GM12878 (cell line): ENCODE measurements at regions not wholly inside any gene's neighbourhood (a gene's known extent, or its start where the extent isn't known, plus 50 kb on each side); places are given as distances from the start of the nearest gene placed in this dataset.

ENCODE experiments used
- CREM ChIP-seq: IDR thresholded peaks from 2 replicates; pipeline ENCODE4 v1.6.1; 2014; ENCODE audit warnings: antibody characterized with exemption, low read depth
- EZH2 ChIP-seq: IDR thresholded peaks from 2 replicates; pipeline ENCODE4 v1.6.1; 2012; ENCODE audit warnings: low read depth, mild to moderate bottlenecking, control low read depth, inconsistent platforms, low read length, borderline replicate concordance; ENCODE audit not compliant: control insufficient read depth
- JUND ChIP-seq: IDR thresholded peaks from 2 replicates; pipeline ENCODE4 v1.6.1; 2012; ENCODE audit warnings: low read depth, mild to moderate bottlenecking, low read length, improper control_type of control experiment, moderate library complexity
- SIX5 ChIP-seq: IDR thresholded peaks from 2 replicates; pipeline ENCODE4 v1.6.1; 2011; ENCODE audit warnings: mild to moderate bottlenecking, low read depth, low read length, moderate library complexity; ENCODE audit not compliant: severe bottlenecking
- SRF ChIP-seq, 2 experiments: IDR thresholded peaks; 2 replicates each; pipeline ENCODE4 v1.6.1; 2011; ENCODE audit warnings: low read depth in 2 of 2, low read length in 2 of 2, mild to moderate bottlenecking in 1 of 2, moderate library complexity in 1 of 2
- ZZZ3 ChIP-seq: IDR thresholded peaks from 2 replicates; pipeline ENCODE4 v1.6.1; 2011; ENCODE audit warnings: low read depth; ENCODE audit not compliant: control insufficient read depth, insufficient read length
- TF ChIP-seq, protein P1 (sequence below), 3 experiments: IDR thresholded peaks in 2 of 3; conservative IDR thresholded peaks in 1 of 3; 2 replicates each; pipeline ENCODE4 v1.5.1; 2011; ENCODE audit warnings: low read depth in 3 of 3, low read length in 3 of 3, mild to moderate bottlenecking in 3 of 3, control low read depth in 2 of 3, moderate library complexity in 2 of 3, inconsistent platforms in 1 of 3, mixed read lengths in 1 of 3; ENCODE audit not compliant: control insufficient read depth in 2 of 3, insufficient read depth in 1 of 3; ENCODE audit errors: extremely low read depth in 1 of 3
- TF ChIP-seq, protein P2 (sequence below): IDR thresholded peaks from 2 replicates; pipeline ENCODE4 v1.6.1; 2012; ENCODE audit warnings: mild to moderate bottlenecking, low read depth, low read length

DNA sequence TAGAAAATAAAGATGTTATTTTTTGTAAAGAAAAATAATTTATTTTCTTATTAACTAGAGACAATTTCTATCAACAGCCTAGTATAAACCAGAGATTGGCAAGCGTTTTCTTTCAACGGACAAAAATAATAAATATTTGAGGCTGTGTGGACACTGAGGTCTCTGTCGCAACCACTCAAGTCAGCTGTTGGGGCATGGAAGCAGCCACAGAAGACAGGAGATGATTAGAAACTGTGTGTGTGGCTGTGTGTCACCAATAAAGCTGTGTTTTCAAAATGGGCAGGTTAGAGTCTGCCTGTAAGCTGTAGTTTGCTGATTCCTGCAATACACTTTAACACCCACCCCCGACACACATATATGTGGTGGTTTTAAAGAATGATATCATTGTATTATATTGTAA is 200.6 kb upstream of the HMCN1 start:
- TF ChIP-seq, protein P1, sequence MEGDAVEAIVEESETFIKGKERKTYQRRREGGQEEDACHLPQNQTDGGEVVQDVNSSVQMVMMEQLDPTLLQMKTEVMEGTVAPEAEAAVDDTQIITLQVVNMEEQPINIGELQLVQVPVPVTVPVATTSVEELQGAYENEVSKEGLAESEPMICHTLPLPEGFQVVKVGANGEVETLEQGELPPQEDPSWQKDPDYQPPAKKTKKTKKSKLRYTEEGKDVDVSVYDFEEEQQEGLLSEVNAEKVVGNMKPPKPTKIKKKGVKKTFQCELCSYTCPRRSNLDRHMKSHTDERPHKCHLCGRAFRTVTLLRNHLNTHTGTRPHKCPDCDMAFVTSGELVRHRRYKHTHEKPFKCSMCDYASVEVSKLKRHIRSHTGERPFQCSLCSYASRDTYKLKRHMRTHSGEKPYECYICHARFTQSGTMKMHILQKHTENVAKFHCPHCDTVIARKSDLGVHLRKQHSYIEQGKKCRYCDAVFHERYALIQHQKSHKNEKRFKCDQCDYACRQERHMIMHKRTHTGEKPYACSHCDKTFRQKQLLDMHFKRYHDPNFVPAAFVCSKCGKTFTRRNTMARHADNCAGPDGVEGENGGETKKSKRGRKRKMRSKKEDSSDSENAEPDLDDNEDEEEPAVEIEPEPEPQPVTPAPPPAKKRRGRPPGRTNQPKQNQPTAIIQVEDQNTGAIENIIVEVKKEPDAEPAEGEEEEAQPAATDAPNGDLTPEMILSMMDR (IDR thresholded peaks at IDR 0.05 in 2 of 3, conservative IDR thresholded peaks at IDR 0.05 in 1 of 3; ENCODE audit: control insufficient read depth in 2 of 3, extremely low read depth in 1 of 3, insufficient read depth in 1 of 3, low read depth in 3 of 3, low read length in 3 of 3), result no peak
- TF ChIP-seq JUND, result no peak
- TF ChIP-seq, protein P2, sequence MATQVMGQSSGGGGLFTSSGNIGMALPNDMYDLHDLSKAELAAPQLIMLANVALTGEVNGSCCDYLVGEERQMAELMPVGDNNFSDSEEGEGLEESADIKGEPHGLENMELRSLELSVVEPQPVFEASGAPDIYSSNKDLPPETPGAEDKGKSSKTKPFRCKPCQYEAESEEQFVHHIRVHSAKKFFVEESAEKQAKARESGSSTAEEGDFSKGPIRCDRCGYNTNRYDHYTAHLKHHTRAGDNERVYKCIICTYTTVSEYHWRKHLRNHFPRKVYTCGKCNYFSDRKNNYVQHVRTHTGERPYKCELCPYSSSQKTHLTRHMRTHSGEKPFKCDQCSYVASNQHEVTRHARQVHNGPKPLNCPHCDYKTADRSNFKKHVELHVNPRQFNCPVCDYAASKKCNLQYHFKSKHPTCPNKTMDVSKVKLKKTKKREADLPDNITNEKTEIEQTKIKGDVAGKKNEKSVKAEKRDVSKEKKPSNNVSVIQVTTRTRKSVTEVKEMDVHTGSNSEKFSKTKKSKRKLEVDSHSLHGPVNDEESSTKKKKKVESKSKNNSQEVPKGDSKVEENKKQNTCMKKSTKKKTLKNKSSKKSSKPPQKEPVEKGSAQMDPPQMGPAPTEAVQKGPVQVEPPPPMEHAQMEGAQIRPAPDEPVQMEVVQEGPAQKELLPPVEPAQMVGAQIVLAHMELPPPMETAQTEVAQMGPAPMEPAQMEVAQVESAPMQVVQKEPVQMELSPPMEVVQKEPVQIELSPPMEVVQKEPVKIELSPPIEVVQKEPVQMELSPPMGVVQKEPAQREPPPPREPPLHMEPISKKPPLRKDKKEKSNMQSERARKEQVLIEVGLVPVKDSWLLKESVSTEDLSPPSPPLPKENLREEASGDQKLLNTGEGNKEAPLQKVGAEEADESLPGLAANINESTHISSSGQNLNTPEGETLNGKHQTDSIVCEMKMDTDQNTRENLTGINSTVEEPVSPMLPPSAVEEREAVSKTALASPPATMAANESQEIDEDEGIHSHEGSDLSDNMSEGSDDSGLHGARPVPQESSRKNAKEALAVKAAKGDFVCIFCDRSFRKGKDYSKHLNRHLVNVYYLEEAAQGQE, result no peak
- TF ChIP-seq EZH2, result no peak
- no peak for TF ChIP-seq SIX5
- no peak for TF ChIP-seq SRF (IDR thresholded peaks at IDR 0.05; ENCODE audit: low read depth in 2 of 2, low read length in 2 of 2)
- no peak for TF ChIP-seq CREM
- TF ChIP-seq ZZZ3, result no peak
